GM12873 (cell line): ENCODE measurements at regions not wholly inside any gene's neighbourhood (a gene's known extent, or its start where the extent isn't known, plus 50 kb on each side); places are given as distances from the start of the nearest gene placed in this dataset.

Experiments used
- TF ChIP-seq, protein P1 (sequence below): IDR thresholded peaks from 2 replicates; pipeline ENCODE4 v1.5.1; 2012; ENCODE audit warnings: low read depth, mild to moderate bottlenecking, moderate library complexity, low read length, control low read depth; ENCODE audit not compliant: insufficient read depth; ENCODE audit errors: missing control alignments

DNA sequence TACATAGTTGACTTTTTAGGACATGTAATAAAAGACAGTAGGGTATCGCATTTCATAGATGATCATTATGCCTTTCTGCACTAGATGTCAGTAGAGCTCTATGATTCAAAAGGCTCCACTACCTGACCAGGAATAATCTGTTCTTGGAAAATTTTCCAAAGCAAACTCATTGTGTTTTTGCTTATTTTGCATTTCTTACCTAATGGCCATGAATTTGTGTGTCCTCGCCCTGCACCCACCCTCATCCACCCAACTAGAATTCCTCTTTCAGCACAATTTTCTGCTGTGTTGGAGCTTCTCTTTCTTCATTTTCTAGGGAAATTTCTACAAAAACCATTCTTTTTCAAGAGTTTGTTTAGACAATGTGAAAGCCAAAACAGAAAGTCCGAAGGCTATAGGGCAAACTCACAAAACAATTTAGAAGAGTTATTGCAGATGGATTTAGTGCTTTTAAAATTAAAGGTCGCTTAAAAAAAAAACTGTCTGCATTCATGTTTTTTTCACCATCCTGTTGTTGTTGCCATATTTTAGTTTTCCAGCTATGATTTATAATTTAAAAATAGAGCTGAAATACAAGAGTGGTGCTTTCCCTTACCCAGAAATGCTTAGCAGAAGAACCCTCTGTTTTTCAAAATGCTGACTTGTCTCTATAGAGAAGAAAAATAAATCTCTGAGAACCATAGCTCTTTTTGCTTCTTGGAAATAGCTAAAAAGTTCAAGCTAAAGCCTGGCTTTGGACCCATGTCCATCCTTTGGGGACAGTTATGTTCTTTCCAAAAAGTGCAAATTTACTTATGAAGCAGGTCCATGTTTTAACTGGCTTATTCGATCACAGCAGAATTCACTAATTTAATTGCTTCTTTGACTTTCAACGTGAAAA, 183.7 kb downstream of the SPATA18 start:
- TF ChIP-seq, protein P1, sequence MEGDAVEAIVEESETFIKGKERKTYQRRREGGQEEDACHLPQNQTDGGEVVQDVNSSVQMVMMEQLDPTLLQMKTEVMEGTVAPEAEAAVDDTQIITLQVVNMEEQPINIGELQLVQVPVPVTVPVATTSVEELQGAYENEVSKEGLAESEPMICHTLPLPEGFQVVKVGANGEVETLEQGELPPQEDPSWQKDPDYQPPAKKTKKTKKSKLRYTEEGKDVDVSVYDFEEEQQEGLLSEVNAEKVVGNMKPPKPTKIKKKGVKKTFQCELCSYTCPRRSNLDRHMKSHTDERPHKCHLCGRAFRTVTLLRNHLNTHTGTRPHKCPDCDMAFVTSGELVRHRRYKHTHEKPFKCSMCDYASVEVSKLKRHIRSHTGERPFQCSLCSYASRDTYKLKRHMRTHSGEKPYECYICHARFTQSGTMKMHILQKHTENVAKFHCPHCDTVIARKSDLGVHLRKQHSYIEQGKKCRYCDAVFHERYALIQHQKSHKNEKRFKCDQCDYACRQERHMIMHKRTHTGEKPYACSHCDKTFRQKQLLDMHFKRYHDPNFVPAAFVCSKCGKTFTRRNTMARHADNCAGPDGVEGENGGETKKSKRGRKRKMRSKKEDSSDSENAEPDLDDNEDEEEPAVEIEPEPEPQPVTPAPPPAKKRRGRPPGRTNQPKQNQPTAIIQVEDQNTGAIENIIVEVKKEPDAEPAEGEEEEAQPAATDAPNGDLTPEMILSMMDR: peak; percentile 24

DNA sequence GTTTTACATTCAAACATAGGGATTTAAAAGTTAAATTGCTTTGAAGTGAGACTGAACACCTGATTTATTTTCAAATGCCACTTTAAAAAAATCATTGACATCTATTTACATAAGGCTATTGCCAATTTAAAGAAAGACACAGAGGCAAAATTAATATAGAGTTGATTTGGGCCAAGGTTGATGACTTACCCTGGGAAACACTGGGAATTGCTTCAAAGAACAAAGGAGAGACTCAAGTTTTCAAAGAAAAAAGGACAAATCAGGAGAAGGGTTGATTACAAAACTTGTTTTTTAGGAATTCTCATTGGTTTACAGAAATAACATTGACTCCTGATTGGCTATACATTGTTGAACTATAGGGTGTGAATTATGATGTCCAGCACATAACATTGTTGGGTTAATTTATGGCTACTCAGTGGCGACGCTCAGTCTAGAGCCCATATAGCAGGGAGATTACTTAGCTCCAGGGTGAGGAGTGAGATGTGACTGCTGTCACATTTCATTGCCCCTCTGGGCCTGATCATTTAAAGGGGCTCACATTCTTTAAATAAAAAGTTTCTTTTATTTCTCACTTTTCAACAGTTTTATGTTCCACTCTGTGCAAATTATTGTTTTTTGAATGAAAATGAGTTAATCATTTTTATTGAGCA, 184.6 kb downstream of the SPATA18 start:
- TF ChIP-seq, protein P1: no peak

DNA sequence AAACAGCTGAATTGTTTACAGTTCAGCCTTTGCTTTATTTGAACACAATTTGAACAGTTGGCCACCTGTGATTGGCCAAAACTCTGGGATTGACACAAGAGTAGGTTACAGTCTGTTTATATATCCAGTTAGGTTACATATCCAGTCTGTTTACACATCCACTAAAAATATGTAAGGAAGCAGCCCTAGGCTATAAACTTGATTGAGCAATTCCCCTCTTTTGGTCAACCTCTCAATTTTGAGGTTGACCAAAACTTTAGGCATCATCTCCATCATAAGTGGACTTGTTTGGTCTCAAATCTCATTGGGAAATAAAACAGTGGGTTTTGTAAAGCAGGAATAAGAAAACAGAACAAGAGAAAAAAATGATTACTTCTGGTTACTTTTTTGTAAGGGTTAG, 190.8 kb downstream of the SPATA18 start:
- TF ChIP-seq, protein P1: no peak

DNA sequence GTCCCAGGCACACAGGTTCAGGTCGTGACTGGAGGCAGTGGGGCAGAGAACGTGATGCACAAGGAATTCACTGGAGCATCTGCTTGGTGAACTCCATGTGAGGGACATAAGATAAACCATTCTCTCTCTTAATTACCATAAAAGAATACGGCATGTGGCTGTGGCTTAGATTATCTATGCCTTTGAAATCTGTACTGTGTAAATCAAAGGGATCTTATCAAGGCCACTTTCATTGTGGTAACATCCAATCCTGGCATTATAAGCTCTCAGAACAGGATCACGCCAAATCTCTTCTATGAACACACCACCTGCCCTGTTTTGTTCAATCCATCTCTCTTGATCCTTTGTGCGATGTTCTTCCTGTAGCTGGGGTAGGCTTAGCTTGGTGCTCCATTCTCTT, 192.3 kb downstream of the SPATA18 start:
- TF ChIP-seq, protein P1: no peak

DNA sequence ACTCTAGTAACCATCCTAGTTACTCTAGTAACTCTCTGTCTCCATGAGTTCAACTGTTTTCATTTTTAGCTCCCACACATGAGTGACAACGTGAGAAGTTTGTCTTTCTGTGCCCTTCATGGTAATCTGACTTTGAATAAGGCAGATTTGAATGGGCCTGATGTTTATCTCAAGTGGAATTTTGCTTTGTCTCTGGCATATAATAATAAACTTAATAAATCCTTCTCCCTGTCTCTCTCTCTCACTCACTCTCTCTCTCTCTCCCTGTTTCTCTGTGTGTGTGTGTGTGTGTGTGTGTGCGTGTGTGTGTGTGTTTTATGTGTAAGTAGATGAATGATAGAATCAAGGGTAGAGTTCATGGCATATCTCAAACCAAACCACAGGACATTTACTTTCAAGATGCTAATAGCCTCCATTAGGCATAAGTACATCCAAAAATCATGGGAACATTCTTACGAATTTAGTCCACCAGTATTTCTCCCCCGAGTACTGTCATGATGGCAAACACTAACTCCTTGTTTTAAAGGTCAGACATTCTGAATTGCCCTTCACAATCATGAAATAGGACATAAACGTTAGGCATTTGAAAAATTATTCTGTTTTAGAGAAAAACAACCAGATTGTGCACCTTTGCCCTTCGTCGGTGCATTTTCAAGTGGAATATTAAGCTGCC, 193.1 kb downstream of the SPATA18 start:
- TF ChIP-seq, protein P1: no peak

DNA sequence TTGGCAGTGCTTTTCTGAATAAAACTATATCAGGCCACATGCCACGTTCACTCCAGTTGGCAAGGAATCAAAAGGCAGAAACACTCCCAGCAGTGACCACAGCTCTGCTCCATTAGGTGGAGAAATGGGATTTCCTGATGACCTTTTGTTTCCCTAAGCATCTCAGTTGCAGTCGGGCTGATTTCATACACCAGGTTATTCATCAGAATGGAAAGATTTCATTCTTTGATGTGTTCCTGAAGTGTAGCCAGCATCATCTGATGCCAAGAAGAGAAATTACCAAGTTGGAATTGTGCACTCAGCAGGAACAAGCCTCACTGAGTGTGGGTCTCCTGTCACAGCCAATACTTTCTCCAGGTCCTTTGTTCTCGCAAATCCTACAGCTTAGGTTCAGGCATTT, 193.7 kb downstream of the SPATA18 start:
- TF ChIP-seq, protein P1: no peak

DNA sequence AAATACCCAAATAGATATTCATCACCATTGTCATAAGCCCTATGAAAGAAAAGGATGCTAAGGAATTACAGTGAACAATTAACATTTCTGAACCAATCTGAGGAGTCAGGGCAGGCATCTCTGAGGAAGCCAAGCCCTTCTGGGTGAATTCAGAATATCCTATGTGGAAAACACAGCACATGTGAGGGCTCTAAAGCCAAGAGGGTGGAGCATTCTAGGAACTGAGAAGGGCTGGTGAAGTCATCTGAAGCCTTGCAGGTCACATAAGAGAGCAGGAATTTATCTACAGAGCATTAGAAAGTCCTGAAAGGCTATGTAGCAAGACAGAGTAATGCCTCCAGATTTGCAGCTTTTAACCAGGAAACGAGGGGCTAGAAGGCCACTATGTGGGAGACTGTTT, 195.7 kb downstream of the SPATA18 start:
- TF ChIP-seq, protein P1: no peak
